ENCODE measurements at regions not wholly inside any gene's neighbourhood (a gene's known extent, or its start where the extent isn't known, plus 50 kb on each side); places are given as distances from the start of the nearest gene placed in this dataset.

GRCh38 chr4:11287055-11287454, 141.6 kb downstream of the HS3ST1 start:
- Histone ChIP-seq H3K27ac (ENCODE audit: low read depth in 2 of 2, low read length in 2 of 2) (no peak overlapping the region), H3K9me3 (ENCODE audit: control insufficient read depth in 2 of 3, insufficient read depth in 1 of 3, low read length in 3 of 3) (peaks cover 0 to 5% (median 0%) of the 10 kb centered on the region in 3 donors), H3K27me3 (ENCODE audit: control insufficient read depth, insufficient read depth, low read length) (no peaks in the 10 kb centered on the region), H3K36me3 (ENCODE audit: control insufficient read depth in 2 of 3, insufficient read depth in 3 of 3, low read length in 3 of 3) (no peaks in the 10 kb centered on the region), H3K4me1 (ENCODE audit: control insufficient read depth in 2 of 3, insufficient read depth in 2 of 3, low read depth in 1 of 3, low read length in 3 of 3) (no peaks in the 10 kb centered on the region), H3K9ac (ENCODE audit: low read length in 3 of 3) (no peak overlapping the region), H3K4me3 (ENCODE audit: low read length in 3 of 3) (no peak overlapping the region)
- no peak for TF ChIP-seq CTCF (IDR thresholded peaks at IDR 0.05; ENCODE audit: borderline replicate concordance, extremely low read depth, insufficient read depth)
- FAIRE-seq (no peak), DNase-seq (no peak)
- intact Hi-C loops (cut with DNase I), result no loop called here

GRCh38 chr4:11286533-11286932, 142.2 kb downstream of the HS3ST1 start:
- no peak for TF ChIP-seq CTCF (IDR thresholded peaks at IDR 0.05; ENCODE audit: borderline replicate concordance, extremely low read depth, insufficient read depth)
- DNase-seq, result no peak
- H3K9me3 ChIP-seq (ENCODE audit: control insufficient read depth in 2 of 3, insufficient read depth in 1 of 3, low read length in 3 of 3), result peaks cover 0 to 5% (median 0%) of the 10 kb centered on the region in 3 donors
- no peaks in the 10 kb centered on the region for H3K27me3 ChIP-seq (ENCODE audit: control insufficient read depth, insufficient read depth, low read length)
- intact Hi-C loops (cut with DNase I), result no loop called here
- H3K9ac ChIP-seq (ENCODE audit: low read length in 3 of 3), result no peak overlapping the region
- no peak overlapping the region for H3K27ac ChIP-seq (ENCODE audit: low read depth in 2 of 2, low read length in 2 of 2)
- H3K4me3 ChIP-seq (ENCODE audit: low read length in 3 of 3), result no peak overlapping the region
- H3K36me3 ChIP-seq (ENCODE audit: control insufficient read depth in 2 of 3, insufficient read depth in 3 of 3, low read length in 3 of 3), result no peaks in the 10 kb centered on the region
- no peak for FAIRE-seq
- no peaks in the 10 kb centered on the region for H3K4me1 ChIP-seq (ENCODE audit: control insufficient read depth in 2 of 3, insufficient read depth in 2 of 3, low read depth in 1 of 3, low read length in 3 of 3)

- H3K36me3 ChIP-seq (ENCODE audit: control insufficient read depth in 2 of 3, insufficient read depth in 3 of 3, low read length in 3 of 3), result no peaks in the 10 kb centered on the region
- H3K27ac ChIP-seq (ENCODE audit: low read depth in 2 of 2, low read length in 2 of 2), result no peak overlapping the region
- intact Hi-C loops (cut with DNase I), result no loop called here
- no peaks in the 10 kb centered on the region for H3K4me1 ChIP-seq (ENCODE audit: control insufficient read depth in 2 of 3, insufficient read depth in 2 of 3, low read depth in 1 of 3, low read length in 3 of 3)
- FAIRE-seq (no peak), DNase-seq (no peak)
- H3K9me3 ChIP-seq (ENCODE audit: control insufficient read depth in 2 of 3, insufficient read depth in 1 of 3, low read length in 3 of 3), result peaks cover 0 to 5% (median 0%) of the 10 kb centered on the region in 3 donors
- no peak overlapping the region for H3K4me3 ChIP-seq (ENCODE audit: low read length in 3 of 3)
- no peak overlapping the region for H3K9ac ChIP-seq (ENCODE audit: low read length in 3 of 3)
- no peak for TF ChIP-seq CTCF (IDR thresholded peaks at IDR 0.05; ENCODE audit: borderline replicate concordance, extremely low read depth, insufficient read depth)
- no peaks in the 10 kb centered on the region for H3K27me3 ChIP-seq (ENCODE audit: control insufficient read depth, insufficient read depth, low read length)
Observed at GRCh38 chr4:11281720-11282119, 147.0 kb downstream of the HS3ST1 start.

- Histone ChIP-seq H3K4me1 (ENCODE audit: control insufficient read depth in 2 of 3, insufficient read depth in 2 of 3, low read depth in 1 of 3, low read length in 3 of 3) (no peaks in the 10 kb centered on the region), H3K36me3 (ENCODE audit: control insufficient read depth in 2 of 3, insufficient read depth in 3 of 3, low read length in 3 of 3) (no peaks in the 10 kb centered on the region), H3K9ac (ENCODE audit: low read length in 3 of 3) (no peak overlapping the region), H3K9me3 (ENCODE audit: control insufficient read depth in 2 of 3, insufficient read depth in 1 of 3, low read length in 3 of 3) (no peaks in the 10 kb centered on the region), H3K4me3 (ENCODE audit: low read length in 3 of 3) (no peak overlapping the region), H3K27ac (ENCODE audit: low read depth in 2 of 2, low read length in 2 of 2) (no peak overlapping the region), H3K27me3 (ENCODE audit: control insufficient read depth, insufficient read depth, low read length) (no peaks in the 10 kb centered on the region)
- DNase-seq (no peak), FAIRE-seq (no peak)
- TF ChIP-seq CTCF (IDR thresholded peaks at IDR 0.05; ENCODE audit: borderline replicate concordance, extremely low read depth, insufficient read depth), result no peak
- intact Hi-C loops (cut with DNase I), result no loop called here
Observed at GRCh38 chr4:11271263-11271662, 157.4 kb downstream of the HS3ST1 start.

Measured in kidney (tissue), 13 donors.